GM12865 (cell line): ENCODE measurements at regions not wholly inside any gene's neighbourhood (a gene's known extent, or its start where the extent isn't known, plus 50 kb on each side); places are given as distances from the start of the nearest gene placed in this dataset.

Experiments
- DNase-seq: peaks from one replicate; pipeline ENCODE4 v3.0.0; 2010; ENCODE audit warnings: low read depth
- H3K4me3 ChIP-seq: 2 replicates; pipeline ENCODE4 v1.5.1; 2011; ENCODE audit warnings: mild to moderate bottlenecking, low read depth, low read length, control low read depth
- CTCF ChIP-seq: IDR thresholded peaks from 2 replicates; pipeline ENCODE4 v1.5.1; 2011; ENCODE audit warnings: low read length, control low read depth, low read depth, inconsistent platforms; ENCODE audit not compliant: insufficient read depth; ENCODE audit errors: missing control alignments

GRCh38 chr17:70891306-70891705 lies 722.0 kb downstream of the KCNJ2 start:
- TF ChIP-seq CTCF, result no peak
- H3K4me3 ChIP-seq, result no peak overlapping the region
- DNase-seq, result no peak

- DNase-seq, result no peak
- no peak overlapping the region for H3K4me3 ChIP-seq
- no peak for TF ChIP-seq CTCF
Measured at GRCh38 chr17:70892527-70892926, 723.2 kb downstream of the KCNJ2 start.

GRCh38 chr17:70896843-70897242 lies 727.5 kb downstream of the KCNJ2 start:
- DNase-seq, result no peak
- TF ChIP-seq CTCF, result no peak
- no peak overlapping the region for H3K4me3 ChIP-seq

GRCh38 chr17:70897446-70897845 lies 728.1 kb downstream of the KCNJ2 start:
- no peak overlapping the region for H3K4me3 ChIP-seq

GRCh38 chr17:70901870-70902269 lies 732.5 kb downstream of the KCNJ2 start:
- H3K4me3 ChIP-seq, result no peak overlapping the region
- TF ChIP-seq CTCF, result peak; percentile 1
- DNase-seq, result no peak

More at GRCh38 chr17:70897446-70897845, 728.1 kb downstream of the KCNJ2 start:
- no peak for TF ChIP-seq CTCF
- no peak for DNase-seq

GRCh38 chr17:70905796-70906195 lies 736.5 kb downstream of the KCNJ2 start:
- no peak overlapping the region for H3K4me3 ChIP-seq
- TF ChIP-seq CTCF, result no peak
- DNase-seq, result no peak

GRCh38 chr17:70906808-70907207 lies 737.5 kb downstream of the KCNJ2 start:
- no peak for TF ChIP-seq CTCF
- H3K4me3 ChIP-seq, result no peak overlapping the region
- no peak for DNase-seq
